Astrocyte (in vitro differentiated cells and primary cell): ENCODE measurements at regions not wholly inside any gene's neighbourhood (a gene's known extent, or its start where the extent isn't known, plus 50 kb on each side); places are given as distances from the start of the nearest gene placed in this dataset.

Experiments
- DNase-seq: peaks from one replicate; pipeline ENCODE4 v3.0.0-alpha.2; 2010; ENCODE audit warnings: low read depth
- FAIRE-seq: peaks from 2 replicates; lab custom pipeline; 2011; peaks lifted over from hg19 to GRCh38; lab: Jason Lieb, UNC
- H2AFZ ChIP-seq: 2 replicates; pipeline ENCODE4 v1.6.0; 2012; ENCODE audit warnings: low read depth, low read length, inconsistent platforms
- H3K27ac ChIP-seq: 2 replicates; pipeline ENCODE4 v1.5.1; 2011; ENCODE audit warnings: low read depth, low read length, inconsistent platforms
- H3K27me3 ChIP-seq: 2 replicates; pipeline ENCODE4 v1.6.0; 2011; ENCODE audit warnings: low read length, inconsistent platforms; ENCODE audit not compliant: insufficient read depth
- H3K36me3 ChIP-seq: 2 replicates; pipeline ENCODE4 v1.5.1; 2011; ENCODE audit warnings: low read length, inconsistent platforms; ENCODE audit not compliant: insufficient read depth
- H3K4me1 ChIP-seq: 2 replicates; pipeline ENCODE4 v1.5.1; 2011; ENCODE audit warnings: low read length, inconsistent platforms; ENCODE audit not compliant: insufficient read depth
- H3K4me2 ChIP-seq: 2 replicates; pipeline ENCODE4 v1.6.0; 2012; ENCODE audit warnings: low read length, inconsistent platforms
- H3K4me3 ChIP-seq: 2 replicates; pipeline ENCODE4 v1.5.1; 2011; ENCODE audit warnings: low read depth, mild to moderate bottlenecking, low read length, inconsistent platforms; ENCODE audit not compliant: insufficient read depth
- H3K79me2 ChIP-seq: 2 replicates; pipeline ENCODE4 v1.6.0; 2012; ENCODE audit warnings: mild to moderate bottlenecking, low read length, inconsistent platforms; ENCODE audit not compliant: insufficient read depth
- H3K9ac ChIP-seq: 2 replicates; pipeline ENCODE4 v1.6.0; 2012; ENCODE audit warnings: mild to moderate bottlenecking, low read length, inconsistent platforms
- H3K9me3 ChIP-seq: 2 replicates; pipeline ENCODE4 v1.5.1; 2012; ENCODE audit warnings: low read depth, mild to moderate bottlenecking, low read length, inconsistent platforms; ENCODE audit not compliant: insufficient read depth
- H4K20me1 ChIP-seq: 2 replicates; pipeline ENCODE4 v1.6.0; 2012; ENCODE audit warnings: low read length, inconsistent platforms; ENCODE audit not compliant: insufficient read depth
- H3K27ac Mint-ChIP-seq: one replicate; pipeline ENCODE4 v1.8.0; 2021; ENCODE audit warnings: mild to moderate bottlenecking, mixed read lengths; ENCODE audit not compliant: unreplicated experiment
- H3K27me3 Mint-ChIP-seq: one replicate; pipeline ENCODE4 v1.8.0; 2021; ENCODE audit warnings: low read depth, mixed read lengths; ENCODE audit not compliant: unreplicated experiment
- H3K36me3 Mint-ChIP-seq: one replicate; pipeline ENCODE4 v1.8.0; 2021; ENCODE audit warnings: low read depth, mixed read lengths; ENCODE audit not compliant: unreplicated experiment
- H3K4me1 Mint-ChIP-seq: one replicate; pipeline ENCODE4 v1.8.0; 2021; ENCODE audit warnings: low read depth, mixed read lengths; ENCODE audit not compliant: unreplicated experiment
- H3K4me3 Mint-ChIP-seq: one replicate; pipeline ENCODE4 v1.8.0; 2021; ENCODE audit warnings: mild to moderate bottlenecking, moderate library complexity, mixed read lengths; ENCODE audit not compliant: unreplicated experiment
- H3K9me3 Mint-ChIP-seq: one replicate; pipeline ENCODE4 v1.8.0; 2021; ENCODE audit warnings: mild to moderate bottlenecking, mixed read lengths; ENCODE audit not compliant: unreplicated experiment
- EZH2 ChIP-seq: IDR thresholded peaks from 2 replicates; pipeline ENCODE4 v1.6.1; 2012; ENCODE audit warnings: mild to moderate bottlenecking, low read length, inconsistent platforms; ENCODE audit not compliant: insufficient read depth
- TF ChIP-seq, protein P1 (sequence below): IDR thresholded peaks from 2 replicates; pipeline ENCODE4 v1.5.1; 2011; ENCODE audit warnings: low read depth, mild to moderate bottlenecking, inconsistent platforms, low read length, moderate library complexity; ENCODE audit not compliant: insufficient read depth

DNA sequence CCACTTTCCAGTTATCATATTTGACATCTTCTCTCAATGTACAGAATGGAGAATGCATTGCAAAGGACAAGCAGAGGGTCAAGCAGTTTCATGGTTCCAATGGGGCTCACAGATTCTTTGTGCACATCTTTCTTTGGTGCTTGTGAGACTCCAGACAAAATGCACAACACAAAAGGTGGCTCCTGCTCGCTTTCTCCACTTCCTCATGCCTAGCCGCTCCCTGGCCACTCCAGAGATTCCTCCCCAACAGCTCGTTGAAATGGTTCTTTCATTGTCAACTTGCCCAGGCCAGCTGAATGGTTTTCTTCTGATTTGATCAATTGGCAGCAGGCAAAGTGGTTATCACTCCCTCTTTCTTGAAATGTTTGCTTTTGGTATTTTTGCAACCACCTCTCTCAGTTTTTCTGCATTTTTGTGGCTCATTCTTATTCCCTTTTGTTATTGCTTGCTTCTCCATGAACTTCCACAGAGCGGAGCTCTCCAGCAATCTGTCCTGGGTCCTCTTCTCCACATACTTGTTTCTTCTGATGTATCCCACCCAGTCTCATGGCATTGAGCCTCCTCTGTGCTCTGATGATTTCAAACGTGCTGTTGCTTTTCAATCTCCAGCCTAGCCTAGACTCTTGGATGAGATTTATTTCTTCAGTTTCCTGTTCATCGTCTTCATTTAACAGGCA lies 507.8 kb upstream of the MKI67 start:
- peak overlapping the region; percentile 34 for H2AFZ ChIP-seq
- H3K79me2 ChIP-seq: no peaks in the 10 kb centered on the region
- H3K9me3 ChIP-seq: no peaks in the 10 kb centered on the region
- no peaks in the 10 kb centered on the region for H3K9me3 Mint-ChIP-seq
- no peak overlapping the region for H3K27ac Mint-ChIP-seq
- H3K36me3 Mint-ChIP-seq: no peaks in the 10 kb centered on the region
- FAIRE-seq (no peak), DNase-seq (peak; percentile 16)
- no peak overlapping the region for H3K27ac ChIP-seq
- H3K27me3 ChIP-seq: no peaks in the 10 kb centered on the region
- no peaks in the 10 kb centered on the region for H4K20me1 ChIP-seq
- H3K4me3 Mint-ChIP-seq: no peak overlapping the region
- peaks cover 31% of the 10 kb centered on the region for H3K4me1 Mint-ChIP-seq
- TF ChIP-seq, protein P1, sequence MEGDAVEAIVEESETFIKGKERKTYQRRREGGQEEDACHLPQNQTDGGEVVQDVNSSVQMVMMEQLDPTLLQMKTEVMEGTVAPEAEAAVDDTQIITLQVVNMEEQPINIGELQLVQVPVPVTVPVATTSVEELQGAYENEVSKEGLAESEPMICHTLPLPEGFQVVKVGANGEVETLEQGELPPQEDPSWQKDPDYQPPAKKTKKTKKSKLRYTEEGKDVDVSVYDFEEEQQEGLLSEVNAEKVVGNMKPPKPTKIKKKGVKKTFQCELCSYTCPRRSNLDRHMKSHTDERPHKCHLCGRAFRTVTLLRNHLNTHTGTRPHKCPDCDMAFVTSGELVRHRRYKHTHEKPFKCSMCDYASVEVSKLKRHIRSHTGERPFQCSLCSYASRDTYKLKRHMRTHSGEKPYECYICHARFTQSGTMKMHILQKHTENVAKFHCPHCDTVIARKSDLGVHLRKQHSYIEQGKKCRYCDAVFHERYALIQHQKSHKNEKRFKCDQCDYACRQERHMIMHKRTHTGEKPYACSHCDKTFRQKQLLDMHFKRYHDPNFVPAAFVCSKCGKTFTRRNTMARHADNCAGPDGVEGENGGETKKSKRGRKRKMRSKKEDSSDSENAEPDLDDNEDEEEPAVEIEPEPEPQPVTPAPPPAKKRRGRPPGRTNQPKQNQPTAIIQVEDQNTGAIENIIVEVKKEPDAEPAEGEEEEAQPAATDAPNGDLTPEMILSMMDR: no peak
- no peak for TF ChIP-seq EZH2
- H3K4me3 ChIP-seq: no peak overlapping the region
- H3K36me3 ChIP-seq: no peaks in the 10 kb centered on the region
- peak overlapping the region; percentile 26 for H3K4me2 ChIP-seq
- H3K27me3 Mint-ChIP-seq: no peaks in the 10 kb centered on the region
- no peaks in the 10 kb centered on the region for H3K4me1 ChIP-seq
- H3K9ac ChIP-seq: no peak overlapping the region

DNA sequence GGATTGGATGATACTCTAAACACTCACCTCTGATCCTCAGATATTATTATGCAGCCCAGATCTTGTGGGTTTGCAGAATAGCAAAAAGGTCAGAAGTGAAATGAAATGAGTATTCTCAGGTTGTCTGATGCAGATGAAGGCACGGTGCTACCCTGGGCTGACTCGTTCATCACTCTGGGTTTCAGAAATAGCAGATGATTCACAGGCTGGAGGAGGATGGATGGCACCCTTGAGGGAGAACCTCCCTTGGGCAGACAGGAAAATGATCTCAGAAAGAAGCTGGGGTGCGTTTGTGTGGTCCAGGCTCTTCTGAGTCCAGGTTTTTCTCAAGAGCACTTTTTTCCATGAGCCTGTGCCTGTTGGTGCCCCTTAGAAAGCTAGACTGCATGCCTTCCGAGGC lies 515.8 kb upstream of the MKI67 start:
- Mint-ChIP-seq H3K27ac (peak overlapping the region; percentile 95), H3K4me3 (peak overlapping the region; percentile 21)

More for the DNA sequence above, 515.8 kb upstream of the MKI67 start:
- H4K20me1 ChIP-seq: no peaks in the 10 kb centered on the region
- no peak overlapping the region for H3K4me3 ChIP-seq
- no peak overlapping the region for H3K27ac ChIP-seq
- TF ChIP-seq, protein P1: no peak
- no peak for TF ChIP-seq EZH2
- H2AFZ ChIP-seq: no peak overlapping the region
- no peaks in the 10 kb centered on the region for H3K79me2 ChIP-seq
- no peaks in the 10 kb centered on the region for H3K36me3 ChIP-seq
- no peak overlapping the region for H3K9ac ChIP-seq
- Mint-ChIP-seq H3K4me1 (peaks cover 37% of the 10 kb centered on the region), H3K36me3 (no peaks in the 10 kb centered on the region), H3K27me3 (no peaks in the 10 kb centered on the region), H3K9me3 (no peaks in the 10 kb centered on the region)
- no peaks in the 10 kb centered on the region for H3K27me3 ChIP-seq
- no peaks in the 10 kb centered on the region for H3K4me1 ChIP-seq
- no peaks in the 10 kb centered on the region for H3K9me3 ChIP-seq
- DNase-seq (no peak), FAIRE-seq (no peak)
- H3K4me2 ChIP-seq: no peak overlapping the region
